Neural cell (in vitro differentiated cells): ENCODE measurements at regions not wholly inside any gene's neighbourhood (a gene's known extent, or its start where the extent isn't known, plus 50 kb on each side); places are given as distances from the start of the nearest gene placed in this dataset.

Experiments
- CTCF ChIP-seq: fragments of 450-650 bp; IDR thresholded peaks from 2 replicates; pipeline ENCODE4 v1.5.1; 2014; ENCODE audit warnings: antibody characterized with exemption, mild to moderate bottlenecking, moderate library complexity; ENCODE audit not compliant: poor library complexity, severe bottlenecking
- EZH2 ChIP-seq: fragments of 200-600, 300-800 bp; shearing (Covaris generic), sonication (generic); IDR thresholded peaks from 2 replicates; pipeline ENCODE4 v1.6.1; 2014; ENCODE audit warnings: antibody characterized with exemption, low read length, borderline replicate concordance, mild to moderate bottlenecking; ENCODE audit not compliant: insufficient read depth, poor library complexity, severe bottlenecking
- POLR2AphosphoS5 ChIP-seq: IDR thresholded peaks from 2 replicates; pipeline ENCODE4 v1.6.1; 2012
- TAF1 ChIP-seq: IDR thresholded peaks from 2 replicates; pipeline ENCODE4 v1.6.1; 2012; ENCODE audit warnings: low read depth

GRCh38 chr22:26865021-26865420 lies 207.6 kb downstream of the MIAT start:
- no peak for TF ChIP-seq POLR2AphosphoS5
- TF ChIP-seq EZH2: no peak
- TF ChIP-seq CTCF: no peak
- TF ChIP-seq TAF1: no peak
